ENCODE measurements at regions not wholly inside any gene's neighbourhood (a gene's known extent, or its start where the extent isn't known, plus 50 kb on each side); places are given as distances from the start of the nearest gene placed in this dataset.
A peak's percentile ranks its signal among the peaks of the same experiment; 100 is the strongest.
"Not testable (repeated sequence)": the region's sequence is repeated elsewhere in the genome, so short reads cannot be mapped to it uniquely, and the experiment has no call there.

DNA sequence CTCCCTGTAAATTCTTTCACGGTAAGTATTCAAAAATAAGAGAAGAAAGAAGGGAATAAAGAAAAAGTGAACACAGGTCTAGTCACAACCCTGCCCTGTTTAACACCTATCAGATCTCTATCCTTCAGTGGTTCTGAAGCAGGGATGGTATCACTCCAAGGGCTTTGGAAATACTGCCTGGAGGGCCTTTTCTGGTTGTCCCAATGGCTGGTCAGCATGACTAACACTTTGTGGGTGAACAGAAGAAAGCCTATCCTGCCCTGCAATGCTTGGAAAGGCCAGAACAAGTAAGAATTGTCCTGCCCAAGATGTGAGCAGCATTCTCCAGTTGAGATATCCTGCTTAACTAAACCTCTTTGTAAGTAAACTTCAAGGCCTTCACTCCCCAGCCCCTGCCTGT, 124.9 kb downstream of the TMEM167A start:
- DNase-seq (ENCODE audit: low read depth): no peak

DNA sequence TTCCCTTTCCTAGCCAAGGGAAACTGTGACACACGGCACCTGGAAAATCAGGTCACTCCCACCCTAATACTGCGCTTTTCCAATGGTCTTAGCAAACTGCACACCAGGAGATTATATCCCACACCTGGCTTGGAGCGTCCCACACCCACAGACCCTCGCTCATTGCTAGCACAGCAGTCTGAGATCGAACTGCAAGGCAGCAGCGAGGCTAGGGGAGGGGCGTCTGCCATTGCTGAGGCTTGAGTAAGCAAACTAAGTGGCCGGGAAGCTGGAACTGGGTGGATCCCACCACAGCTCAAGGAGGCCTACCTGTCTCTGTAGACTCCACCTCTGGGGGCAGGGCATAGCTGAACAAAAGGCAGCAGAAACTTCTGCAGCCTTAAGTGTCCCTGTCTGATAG, 132.9 kb downstream of the TMEM167A start:
- DNase-seq (ENCODE audit: low read depth): not testable (repeated sequence)

DNA sequence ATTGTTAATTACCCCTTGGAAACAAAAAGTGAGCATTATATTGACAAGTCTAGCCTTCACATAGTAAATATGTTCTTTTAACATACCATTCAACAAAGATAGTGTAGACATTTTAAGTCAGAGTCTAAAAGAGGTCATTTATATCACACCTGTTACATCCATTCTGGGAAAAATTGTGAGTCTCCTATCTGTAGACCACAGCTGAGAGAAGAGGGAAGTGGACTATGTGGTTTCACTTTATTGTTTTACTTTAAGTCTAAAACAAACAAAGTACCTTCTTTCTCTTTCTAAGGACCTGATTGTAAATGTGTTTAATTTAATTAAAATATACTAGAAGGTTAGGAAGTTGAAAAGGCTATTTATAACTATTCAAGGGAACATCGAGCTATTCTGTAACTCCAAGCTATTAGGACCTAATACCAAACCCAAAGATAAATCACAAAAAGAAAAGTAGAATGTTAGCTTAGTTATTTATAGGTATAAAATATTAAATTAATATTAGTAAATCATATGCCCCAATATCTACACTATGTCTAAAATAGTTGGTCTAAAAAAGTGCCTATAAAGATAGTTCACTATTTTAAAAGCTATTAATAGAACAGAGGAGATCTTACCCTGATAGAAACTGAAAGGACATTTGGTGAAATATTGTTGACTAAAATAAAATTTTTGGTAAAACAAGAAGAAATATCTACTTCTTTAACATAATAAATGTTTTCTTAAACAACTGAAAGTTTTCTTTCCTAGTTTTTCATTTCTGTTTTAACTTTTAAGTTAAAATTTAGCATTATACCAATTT, 134.9 kb downstream of the TMEM167A start:
- no peak for DNase-seq (ENCODE audit: low read depth)

DNA sequence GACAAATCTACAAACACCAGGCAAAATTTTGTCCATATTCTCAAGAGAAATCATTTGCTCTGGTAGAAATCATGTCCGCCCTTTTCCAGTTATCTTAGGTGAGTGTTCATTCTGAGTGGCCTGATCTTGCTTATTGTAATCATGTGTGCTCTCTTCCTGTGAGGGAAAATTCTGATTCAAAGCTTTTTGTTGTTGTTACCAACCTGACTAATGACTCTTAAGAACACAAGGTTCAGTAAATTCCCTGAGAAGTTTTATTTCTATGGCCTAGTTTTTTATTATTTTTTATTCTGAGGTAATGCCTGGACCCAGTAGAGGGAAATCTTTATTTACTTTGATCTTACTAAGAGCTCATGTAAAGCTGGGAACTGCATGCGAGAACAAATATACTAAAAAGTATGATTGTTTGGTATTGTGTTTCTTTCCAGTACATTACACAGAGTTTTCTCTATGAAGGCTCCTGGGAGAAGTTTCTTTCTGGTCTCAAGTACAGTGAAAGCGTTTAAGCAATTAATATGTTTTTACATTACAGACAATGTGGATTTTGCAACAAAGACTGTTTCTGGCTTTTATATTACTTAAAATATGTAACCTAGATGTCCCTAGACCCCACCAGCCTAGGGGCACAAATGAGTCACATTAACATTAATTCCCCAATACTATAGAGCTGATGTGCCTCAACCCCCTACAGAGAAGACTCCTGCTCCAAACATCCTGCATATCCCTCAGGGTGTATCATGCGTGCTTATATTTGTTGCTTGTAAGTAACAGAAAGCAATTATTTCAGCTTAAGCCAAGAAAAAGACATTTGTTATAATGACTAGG, 138.1 kb downstream of the TMEM167A start:
- DNase-seq (ENCODE audit: low read depth): no peak

DNA sequence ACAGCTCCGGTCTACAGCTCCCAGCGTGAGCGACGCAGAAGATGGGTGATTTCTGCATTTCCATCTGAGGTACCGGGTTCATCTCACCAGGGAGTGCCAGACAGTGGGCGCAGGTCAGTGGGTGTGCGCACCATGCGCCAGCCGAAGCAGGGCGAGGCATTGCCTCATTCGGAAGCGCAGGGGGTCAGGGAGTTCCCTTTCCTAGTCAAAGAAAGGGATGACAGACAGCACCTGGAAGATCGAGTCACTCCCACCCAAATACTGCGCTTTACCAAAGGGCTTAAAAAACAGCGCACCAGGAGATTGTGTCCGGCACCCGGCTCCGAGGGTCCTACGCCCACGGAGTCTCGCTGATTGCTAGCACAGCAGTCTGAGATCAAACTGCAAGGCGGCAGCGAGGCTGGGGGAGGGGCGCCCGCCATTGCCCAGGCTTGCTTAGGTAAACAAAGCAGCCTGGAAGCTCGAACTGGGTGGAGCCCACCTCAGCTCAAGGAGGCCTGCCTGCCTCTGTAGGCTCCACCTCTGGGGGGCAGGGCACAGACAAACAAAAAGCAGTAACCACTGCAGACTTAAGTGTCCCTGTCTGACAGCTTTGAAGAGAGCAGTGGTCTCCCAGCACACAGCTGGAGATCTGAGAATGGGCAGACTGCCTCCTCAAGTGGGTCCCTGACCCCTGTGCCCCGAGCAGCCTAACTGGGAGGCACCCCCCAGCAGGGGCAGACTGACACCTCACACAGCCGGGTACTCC, 144.5 kb downstream of the TMEM167A start:
- DNase-seq (ENCODE audit: low read depth): not testable (repeated sequence)

DNA sequence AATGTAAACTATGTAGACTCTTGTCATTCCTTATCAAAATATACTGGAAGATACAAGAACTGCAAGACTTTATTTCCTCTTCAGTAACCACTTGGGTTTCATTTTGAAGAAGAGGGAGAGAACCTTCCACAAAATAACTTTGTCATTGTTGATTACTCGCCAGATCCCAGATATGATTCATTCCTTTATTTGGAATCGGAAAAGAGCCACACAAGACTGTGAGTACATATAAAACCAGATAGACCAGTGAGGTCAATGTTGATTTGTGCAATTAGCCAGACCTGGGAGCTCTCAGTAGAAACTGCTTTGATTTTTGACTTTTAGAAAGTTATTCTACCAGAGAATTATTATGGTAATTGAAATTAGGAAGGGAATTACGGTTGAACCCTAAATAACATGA, 146.1 kb downstream of the TMEM167A start:
- DNase-seq (ENCODE audit: low read depth): peak; percentile 15

DNA sequence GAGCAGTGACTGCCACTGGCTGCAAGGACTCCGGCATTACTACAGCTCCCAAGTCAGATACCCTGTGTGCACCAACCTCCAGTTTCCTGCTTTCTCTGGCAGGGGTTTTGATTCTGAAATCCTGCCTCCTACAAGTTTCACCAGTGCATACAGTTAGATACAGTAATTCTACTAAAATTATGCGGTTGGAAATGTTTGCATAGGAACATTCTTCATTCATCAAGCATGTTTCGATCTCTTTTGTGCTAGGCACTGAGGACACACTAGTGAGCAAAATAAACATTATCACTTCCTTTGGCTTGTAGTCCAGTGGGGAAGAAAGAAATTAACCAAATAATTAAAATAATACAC, 152.2 kb downstream of the TMEM167A start:
- no peak for DNase-seq (ENCODE audit: low read depth)

DNA sequence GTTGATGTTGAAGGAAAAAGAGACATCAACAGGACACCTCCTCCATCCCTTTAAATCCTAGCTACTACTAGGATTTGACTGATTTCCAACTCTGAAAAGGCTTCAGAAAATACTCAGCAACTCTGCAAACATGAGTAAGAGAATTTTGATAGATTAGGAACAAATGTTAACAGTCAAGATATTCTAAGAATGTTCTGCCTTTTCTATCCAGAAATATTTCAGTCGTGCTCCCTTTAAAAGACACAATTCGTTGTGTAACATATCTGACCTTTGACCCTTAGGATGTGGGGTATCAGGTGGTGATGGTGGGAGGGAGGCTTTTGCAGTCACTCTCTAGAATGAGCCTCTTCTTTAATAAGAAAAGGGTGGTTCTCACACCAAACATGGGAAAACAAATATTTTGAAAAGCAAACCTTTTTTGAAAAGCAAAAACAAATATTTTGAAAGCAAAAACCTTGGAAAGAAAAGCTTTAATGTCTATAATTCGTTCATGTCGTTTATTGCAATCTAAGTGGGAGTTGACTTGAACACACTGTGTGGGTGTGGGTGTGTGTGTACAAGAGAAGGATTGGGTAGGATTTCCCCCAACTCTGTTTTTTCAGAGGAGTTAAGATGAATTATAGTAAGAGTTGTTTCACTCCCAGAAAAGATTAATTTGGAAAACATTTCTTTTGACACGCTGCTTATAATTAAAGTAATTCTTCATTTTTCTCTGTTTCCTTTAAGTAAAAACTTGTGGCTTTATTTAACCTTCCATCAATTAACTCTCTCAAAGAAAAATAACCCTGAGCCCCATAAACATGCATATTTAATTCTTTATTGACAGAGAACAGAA, 152.8 kb downstream of the TMEM167A start:
- DNase-seq (ENCODE audit: low read depth): no peak

DNA sequence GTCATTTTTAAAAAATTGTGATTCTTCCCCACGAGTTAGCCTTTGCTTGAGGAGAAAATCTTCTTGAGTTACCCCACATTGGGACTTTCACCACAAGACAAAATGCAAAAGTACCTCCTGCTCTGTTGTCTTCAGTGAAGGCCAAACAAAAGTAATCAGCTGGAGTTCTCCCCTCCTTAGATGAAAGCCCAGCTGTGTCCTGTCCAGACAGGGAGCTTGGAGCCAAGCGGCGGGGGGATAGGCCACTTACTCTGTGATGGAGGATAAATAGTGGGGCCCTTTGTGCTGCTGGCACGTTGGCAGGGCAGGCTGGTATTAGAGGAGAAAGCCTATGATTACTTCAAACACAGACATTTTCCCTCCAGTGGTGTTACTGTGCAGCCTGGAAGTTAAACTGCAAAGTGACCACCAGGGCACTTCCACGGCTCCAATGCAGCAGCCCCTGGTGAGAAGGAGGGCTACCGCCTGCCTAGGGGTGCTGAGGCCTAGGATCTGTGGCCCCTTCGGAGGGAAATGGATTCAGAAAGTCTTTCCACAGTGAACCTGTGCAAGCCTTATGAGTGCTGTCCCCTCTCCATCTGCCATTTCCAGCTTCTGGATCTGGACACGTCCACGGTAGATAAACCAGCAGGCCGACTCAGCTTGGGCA, 155.0 kb downstream of the TMEM167A start:
- no peak for DNase-seq (ENCODE audit: low read depth)

DNA sequence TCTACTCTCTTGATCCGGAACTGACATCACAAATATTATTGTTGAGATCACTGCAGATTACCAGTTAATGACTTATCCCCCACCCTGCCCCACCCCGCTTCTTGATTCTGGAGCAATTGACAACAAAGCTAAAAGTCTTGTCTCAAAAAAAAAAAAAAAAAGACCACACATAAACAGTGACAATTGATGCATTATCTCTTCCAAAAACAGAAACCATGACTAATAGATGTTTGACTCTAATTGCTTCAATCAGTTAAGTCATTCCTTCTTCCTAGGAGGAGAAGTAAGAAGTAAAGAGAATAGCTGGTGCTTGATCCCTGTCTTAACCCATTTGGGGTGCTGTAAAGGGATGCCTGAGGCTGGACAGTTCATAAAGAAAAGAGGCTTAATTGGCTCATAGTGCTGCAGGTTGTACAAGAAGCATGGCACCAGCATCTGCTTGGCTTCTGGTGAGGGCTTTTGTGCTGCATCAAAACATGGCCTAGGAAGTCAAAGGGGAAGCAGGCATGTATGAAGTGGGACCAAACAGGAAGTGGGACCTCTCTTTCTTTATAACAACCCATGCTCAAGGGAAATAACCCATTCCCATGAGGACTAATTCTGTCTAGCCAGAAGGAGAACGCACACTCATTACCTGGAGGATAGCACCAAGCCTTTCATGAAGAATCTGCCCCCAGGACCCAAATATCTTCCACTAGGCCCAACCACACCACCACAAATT, 158.7 kb downstream of the TMEM167A start:
- no peak for DNase-seq (ENCODE audit: low read depth)

DNA sequence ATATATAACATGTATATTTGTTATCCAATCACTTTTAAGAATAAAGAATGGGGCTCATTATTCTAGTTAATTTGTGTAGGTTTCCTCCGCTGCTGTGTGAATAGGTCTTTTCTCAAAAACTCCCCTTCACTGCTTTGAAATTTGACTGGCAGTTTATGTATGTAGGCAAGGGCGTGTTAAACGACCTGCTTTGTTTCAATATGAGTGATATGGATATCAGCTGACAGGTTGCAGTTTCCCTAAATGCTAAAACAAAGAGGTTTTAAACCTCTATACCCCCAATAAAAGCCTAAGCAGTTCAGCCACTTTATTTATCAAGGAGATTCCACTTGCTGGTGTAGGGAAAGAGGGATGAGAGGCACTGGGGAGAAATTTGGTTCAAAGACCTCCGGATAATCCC, 159.6 kb downstream of the TMEM167A start:
- DNase-seq (ENCODE audit: low read depth): no peak

DNA sequence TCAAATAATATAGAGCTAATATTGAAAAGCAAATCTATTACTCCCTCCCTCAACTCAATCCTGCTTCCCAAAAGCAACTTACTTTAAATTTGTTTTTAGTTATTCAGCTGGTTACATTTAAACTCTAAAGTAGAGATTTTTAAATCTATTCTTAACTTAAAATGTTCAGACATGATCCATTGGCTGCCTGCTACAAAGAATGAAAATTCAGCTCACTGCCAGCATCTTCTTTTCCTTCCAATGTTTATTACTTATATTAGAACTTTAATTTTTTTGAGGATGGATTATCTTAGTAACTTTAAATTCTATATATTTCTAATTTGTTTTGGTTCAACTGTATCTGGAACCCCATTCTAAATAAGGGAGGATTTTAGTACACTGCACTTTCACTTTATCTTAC, 163.2 kb downstream of the TMEM167A start:
- no peak for DNase-seq (ENCODE audit: low read depth)

DNA sequence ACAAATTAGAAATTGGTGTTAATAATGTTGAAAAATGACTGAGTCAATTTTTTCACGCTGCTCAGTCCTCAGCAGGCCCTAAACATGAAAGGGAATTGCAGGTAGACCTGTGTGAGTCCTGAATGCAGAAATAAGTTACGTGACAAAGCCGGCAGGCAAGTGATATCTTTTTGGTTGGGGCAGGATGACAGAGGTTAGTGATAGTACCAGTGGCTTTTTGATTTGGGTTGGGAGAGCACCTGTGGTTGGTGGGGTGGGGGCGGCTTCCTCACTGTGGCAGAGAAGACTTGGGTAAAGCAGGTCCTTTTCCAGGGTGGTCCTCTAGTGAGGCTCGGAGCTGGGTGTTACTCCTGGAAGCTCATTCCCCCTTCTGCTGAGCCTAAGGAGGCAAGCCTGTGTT, 164.7 kb downstream of the TMEM167A start:
- DNase-seq (ENCODE audit: low read depth): no peak

DNA sequence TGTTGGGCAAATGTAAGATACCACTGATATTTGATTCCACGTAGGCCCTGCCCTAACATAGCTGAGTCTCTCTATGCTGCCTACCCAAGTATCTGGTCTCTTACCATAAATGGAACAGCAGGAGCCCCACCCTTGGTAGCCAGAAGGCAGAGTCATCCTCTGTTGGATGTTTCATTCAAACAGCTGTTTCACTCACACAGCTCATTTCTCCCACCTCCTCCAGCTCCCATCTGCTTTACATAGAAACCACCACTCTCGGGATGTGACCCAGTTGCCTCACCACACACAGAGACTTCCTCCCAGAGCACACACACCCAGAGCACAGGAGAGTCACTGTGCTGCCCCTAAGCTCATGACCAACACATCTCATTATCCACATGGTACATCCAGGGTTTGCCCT, 165.3 kb downstream of the TMEM167A start:
- DNase-seq (ENCODE audit: low read depth): no peak

DNA sequence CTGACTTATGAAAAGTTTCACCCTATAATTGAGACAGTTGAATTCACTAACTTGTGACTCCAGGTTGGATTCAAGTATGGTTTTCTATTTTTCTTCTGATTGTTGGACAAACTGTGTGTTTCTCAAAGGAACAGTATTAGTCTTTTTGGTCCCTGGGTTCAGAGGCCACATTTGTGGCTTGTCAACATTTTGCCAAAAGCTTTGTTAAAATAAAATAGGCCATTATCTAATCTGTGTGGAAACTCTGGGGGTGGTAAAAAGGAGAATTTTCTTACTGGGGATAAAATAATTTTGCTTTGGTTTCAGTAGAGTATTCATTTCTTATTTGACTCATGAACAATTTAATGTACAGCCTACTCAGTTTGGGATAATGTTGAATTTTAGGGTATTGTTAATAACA, 166.3 kb downstream of the TMEM167A start:
- no peak for DNase-seq (ENCODE audit: low read depth)

DNA sequence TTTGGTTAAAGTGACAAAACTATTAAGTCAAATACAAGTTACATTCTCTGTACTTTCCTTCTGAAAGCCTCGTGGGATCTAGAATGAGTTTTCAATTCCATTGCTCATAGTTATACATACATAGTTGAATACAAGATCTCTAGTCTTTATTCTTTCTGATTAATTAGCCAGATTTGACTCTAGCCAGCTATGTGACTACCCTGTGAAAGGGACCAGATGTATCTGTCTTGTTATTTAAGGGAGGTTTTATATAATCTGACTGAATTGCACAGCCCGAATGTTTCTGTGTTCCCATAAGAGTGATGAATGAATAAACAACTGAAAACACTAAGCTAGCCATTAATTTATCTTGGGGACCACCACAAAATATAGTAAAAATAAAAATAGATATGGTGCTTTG, 166.7 kb downstream of the TMEM167A start:
- no peak for DNase-seq (ENCODE audit: low read depth)

DNA sequence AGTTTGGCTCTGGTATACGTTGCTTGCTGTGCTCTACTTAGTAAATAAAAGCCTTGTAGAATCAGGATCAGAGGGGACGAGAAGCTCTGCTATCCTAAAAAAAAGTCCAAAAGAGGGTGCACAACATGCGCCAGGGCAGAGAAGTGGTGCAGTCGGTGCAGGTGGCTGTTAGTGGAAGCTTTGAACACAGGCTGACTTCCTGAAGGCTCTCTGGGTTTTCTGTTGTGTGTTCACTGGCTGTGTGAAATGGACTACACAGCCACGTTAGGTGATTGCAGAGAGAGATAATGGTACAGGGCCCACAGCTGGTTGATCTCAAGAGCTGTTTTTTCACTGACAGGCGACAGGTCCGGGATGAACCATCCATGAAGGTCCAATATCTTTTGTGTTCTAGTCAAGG, 167.4 kb downstream of the TMEM167A start:
- no peak for DNase-seq (ENCODE audit: low read depth)

DNA sequence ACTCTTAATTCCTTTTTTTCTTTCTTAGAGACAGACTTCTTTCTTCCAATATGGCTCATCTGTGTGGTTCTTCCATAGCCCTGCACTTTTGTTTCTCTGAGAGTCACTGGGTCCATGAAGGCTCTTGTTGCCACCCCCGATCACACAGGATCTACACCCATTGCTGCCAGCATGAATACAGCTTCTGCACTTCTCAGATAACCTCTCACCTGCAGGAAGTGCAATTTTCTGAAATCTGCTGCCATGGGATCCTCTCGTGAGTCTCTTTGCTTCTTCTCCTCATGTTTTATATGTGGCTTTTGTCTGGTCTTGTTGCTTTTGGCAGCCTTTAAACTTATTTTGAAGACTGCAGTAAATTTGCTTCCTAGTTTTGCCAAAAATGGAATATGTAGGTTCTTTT, 171.2 kb downstream of the TMEM167A start:
- no peak for DNase-seq (ENCODE audit: low read depth)

DNA sequence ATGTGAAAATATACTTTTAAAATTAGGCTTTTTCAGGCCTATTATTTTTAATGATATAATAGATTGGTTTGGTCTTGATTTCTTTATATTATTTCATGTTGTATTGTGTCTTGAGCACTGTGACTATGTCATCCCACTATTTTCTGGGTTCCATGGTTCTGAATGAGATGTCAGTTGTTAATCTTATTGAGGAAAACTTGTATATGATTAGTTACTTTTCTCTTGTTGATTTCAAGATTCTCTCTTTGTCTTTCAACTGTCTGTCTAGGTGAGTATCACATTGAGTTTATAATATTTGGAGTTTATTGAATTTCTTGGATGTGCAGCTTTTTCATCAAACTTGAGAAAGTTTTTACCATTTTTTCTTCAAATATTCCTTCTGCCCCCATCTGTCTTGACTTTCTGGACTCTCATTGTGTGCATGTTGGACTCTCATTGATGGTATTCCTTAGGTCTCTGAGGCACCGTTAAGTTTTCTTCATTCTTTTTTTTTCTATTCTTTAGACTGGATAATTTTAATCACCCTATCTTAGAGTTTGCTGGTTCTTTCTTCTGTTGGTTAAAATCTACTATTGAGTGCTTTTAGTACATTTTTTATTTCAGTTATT, 175.8 kb downstream of the TMEM167A start:
- no peak for DNase-seq (ENCODE audit: low read depth)

DNA sequence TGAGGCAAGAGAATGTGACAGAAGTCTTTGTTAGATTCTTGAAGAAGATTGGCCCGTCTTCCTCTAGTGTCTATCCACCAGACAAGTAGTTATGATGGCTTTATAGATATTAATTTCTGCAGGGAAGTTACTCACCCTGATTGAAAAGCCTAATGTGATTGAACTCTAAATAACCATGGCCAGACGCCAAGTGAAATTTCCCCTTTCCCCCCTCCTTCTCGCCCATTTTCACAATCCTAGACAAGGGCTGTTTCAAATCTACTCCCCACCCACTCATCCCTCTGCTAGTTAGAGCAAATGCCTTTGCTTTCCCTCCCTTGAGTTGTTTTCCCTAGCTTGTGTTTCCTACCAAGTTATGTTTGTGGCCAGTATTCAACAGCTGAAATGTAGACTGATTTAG, 182.5 kb downstream of the TMEM167A start:
- no peak for DNase-seq (ENCODE audit: low read depth)

All from iris pigment epithelial cell (primary cell).